SK-N-SH (cell line): ENCODE measurements at regions not wholly inside any gene's neighbourhood (a gene's known extent, or its start where the extent isn't known, plus 50 kb on each side); places are given as distances from the start of the nearest gene placed in this dataset.

ENCODE experiments used
- CTCF ChIA-PET: fragments of 300-600, 350-600 bp; formaldehyde crosslinking; extraction: SDS; loops from one replicate; lab custom pipeline; 2021; lab: Yijun Ruan, JAX
- POLR2A ChIA-PET: fragments of 350-600 bp; sonication (Branson Sonifier 250); formaldehyde crosslinking; extraction: SDS; loops from one replicate; lab custom pipeline; 2020; ENCODE audit warnings: antibody characterized with exemption, inconsistent platforms; lab: Yijun Ruan, JAX
- DNase-seq: peaks from one replicate; pipeline ENCODE4 v3.0.0; 2012
- H2AFZ ChIP-seq: fragments of 200-600 bp; sonication (generic); 2 replicates; pipeline ENCODE4 v1.8.1; 2016; ENCODE audit warnings: antibody characterized with exemption, mild to moderate bottlenecking, low read depth
- H3F3A ChIP-seq: fragments of 200-600 bp; sonication (generic); replicated peaks from 2 replicates; pipeline ENCODE3; 2016; ENCODE audit warnings: antibody characterized with exemption, mild to moderate bottlenecking; ENCODE audit not compliant: insufficient read depth
- H3K27ac ChIP-seq, 2 experiments: fragments of 200-500 bp in 1 of 2; fragments of 200-600 bp in 1 of 2; sonication (Bioruptor generic) in 1 of 2; sonication (generic), shearing (Covaris generic) in 1 of 2; 2 replicates each; pipeline versions ENCODE4 v1.5.1 to v1.6.1; 2014 to 2016; ENCODE audit warnings: low read depth in 2 of 2, inconsistent platforms in 1 of 2, low read length in 1 of 2, mild to moderate bottlenecking in 1 of 2, mixed read lengths in 1 of 2
- H3K27me3 ChIP-seq: fragments of 200-600 bp; sonication (generic), shearing (Covaris generic); 2 replicates; pipeline ENCODE4 v1.6.1; 2016; ENCODE audit warnings: mixed run types; ENCODE audit not compliant: insufficient read depth
- H3K36me3 ChIP-seq, 2 experiments: fragments of 200-500 bp in 1 of 2; fragments of 200-600 bp in 1 of 2; sonication (Bioruptor generic) in 1 of 2; sonication (generic) in 1 of 2; replicated peaks in 1 of 2; 2 replicates each; pipeline versions ENCODE3 to v1.5.1; 2014 to 2016; ENCODE audit warnings: low read length in 1 of 2, mild to moderate bottlenecking in 1 of 2; ENCODE audit not compliant: insufficient read depth in 2 of 2, control insufficient read depth in 1 of 2
- H3K4me1 ChIP-seq, 2 experiments: fragments of 200-500 bp in 1 of 2; fragments of 200-600 bp in 1 of 2; sonication (Bioruptor generic) in 1 of 2; sonication (generic), shearing (Covaris generic) in 1 of 2; 2 replicates each; pipeline versions ENCODE4 v1.5.1 to v1.6.1; 2014 to 2016; ENCODE audit warnings: low read depth in 1 of 2, low read length in 1 of 2, mixed run types in 1 of 2; ENCODE audit not compliant: insufficient read depth in 2 of 2, control insufficient read depth in 1 of 2
- H3K4me2 ChIP-seq: fragments of 200-600 bp; sonication (generic), shearing (Covaris generic); 2 replicates; pipeline ENCODE4 v1.6.1; 2017; ENCODE audit warnings: mixed run types
- H3K4me3 ChIP-seq, 2 experiments: fragments of 200-500 bp in 1 of 2; fragments of 200-600 bp in 1 of 2; sonication (Bioruptor generic) in 1 of 2; sonication (generic), shearing (Covaris generic) in 1 of 2; 2 replicates each; pipeline versions ENCODE4 v1.5.1 to v1.8.1; 2014 to 2016; ENCODE audit warnings: low read depth in 2 of 2, inconsistent platforms in 1 of 2, low read length in 1 of 2, mild to moderate bottlenecking in 1 of 2, mixed read lengths in 1 of 2, moderate library complexity in 1 of 2
- H3K79me2 ChIP-seq: fragments of 200-600 bp; sonication (generic); 2 replicates; pipeline ENCODE4 v1.8.1; 2017; ENCODE audit warnings: mild to moderate bottlenecking; ENCODE audit not compliant: insufficient read depth
- H3K9ac ChIP-seq: fragments of 200-600 bp; sonication (generic); 2 replicates; pipeline ENCODE4 v1.6.1; 2017; ENCODE audit warnings: mixed run types
- H3K9me2 ChIP-seq: fragments of 200-600 bp; sonication (generic); 2 replicates; pipeline ENCODE4 v1.6.1; 2017; ENCODE audit warnings: mixed run types
- H3K9me3 ChIP-seq: fragments of 200-600 bp; sonication (generic); 2 replicates; pipeline ENCODE4 v1.6.1; 2017; ENCODE audit warnings: mixed run types, mild to moderate bottlenecking, moderate library complexity
- H4K20me1 ChIP-seq: fragments of 200-600 bp; sonication (generic); 2 replicates; pipeline ENCODE4 v1.6.1; 2017; ENCODE audit warnings: mild to moderate bottlenecking, mixed run types; ENCODE audit not compliant: insufficient read depth
- ELF1 ChIP-seq: IDR thresholded peaks from 2 replicates; pipeline ENCODE4 v1.4.0; 2012
- FOSL2 ChIP-seq: IDR thresholded peaks from 2 replicates; pipeline ENCODE4 v1.4.0; 2012; ENCODE audit warnings: low read depth, mild to moderate bottlenecking, moderate library complexity, borderline replicate concordance
- FOXJ3 ChIP-seq: sonication (generic); formaldehyde crosslinking; IDR thresholded peaks from 2 replicates; pipeline ENCODE4 v1.5.1; 2020; ENCODE audit warnings: mild to moderate bottlenecking, missing genetic modification reagents
- JUND ChIP-seq: IDR thresholded peaks from 2 replicates; pipeline ENCODE4 v1.4.0; 2012
- MEF2A ChIP-seq: IDR thresholded peaks from 2 replicates; pipeline ENCODE4 v1.4.0; 2012; ENCODE audit warnings: low read depth, borderline replicate concordance
- NFIC ChIP-seq: IDR thresholded peaks from 2 replicates; pipeline ENCODE4 v1.4.0; 2012; ENCODE audit warnings: borderline replicate concordance
- NRF1 ChIP-seq: IDR thresholded peaks from 2 replicates; pipeline ENCODE4 v1.6.1; 2012; ENCODE audit warnings: low read depth, mild to moderate bottlenecking, low read length
- POLR2AphosphoS5 ChIP-seq: IDR thresholded peaks from 2 replicates; pipeline ENCODE4 v1.6.1; 2012; ENCODE audit warnings: low read depth, low read length
- RXRA ChIP-seq: IDR thresholded peaks from 2 replicates; pipeline ENCODE4 v1.4.0; 2012; ENCODE audit warnings: low read depth, mild to moderate bottlenecking, borderline replicate concordance
- SIN3A ChIP-seq: IDR thresholded peaks from 2 replicates; pipeline ENCODE4 v1.6.1; 2012; ENCODE audit warnings: low read depth, mild to moderate bottlenecking, low read length, moderate library complexity, borderline replicate concordance
- TAF1 ChIP-seq: IDR thresholded peaks from 2 replicates; pipeline ENCODE4 v1.6.1; 2012; ENCODE audit warnings: low read depth, mild to moderate bottlenecking, low read length, moderate library complexity, borderline replicate concordance
- WGBS: methylation state at CpG from one replicate; pipeline ENCODE4 v1.1.6; 2017; ENCODE audit warnings: low lambda C conversion rate; 5-methylcytosine and 5-hydroxymethylcytosine counted together
- TF ChIP-seq, protein P1 (sequence below): IDR thresholded peaks from 2 replicates; pipeline ENCODE4; 2012
- TF ChIP-seq, protein P2 (sequence below): IDR thresholded peaks from 2 replicates; pipeline ENCODE4 v1.4.0; 2012; ENCODE audit warnings: low read depth
- TF ChIP-seq, protein P3 (sequence below): IDR thresholded peaks from 2 replicates; pipeline ENCODE4 v1.6.1; 2012; ENCODE audit warnings: mild to moderate bottlenecking, low read depth, low read length, moderate library complexity
- TF ChIP-seq, protein P4 (sequence below): fragments of 200-600 bp; sonication (generic); IDR thresholded peaks from 2 replicates; pipeline ENCODE4 v1.6.1; 2017; ENCODE audit warnings: antibody characterized with exemption, mild to moderate bottlenecking, moderate library complexity
- TF ChIP-seq, protein P5 (sequence below): fragments of 150-350 bp; IDR thresholded peaks from 2 replicates; pipeline ENCODE4 v1.6.1; 2016; ENCODE audit warnings: mild to moderate bottlenecking, low read depth, low read length
- TF ChIP-seq, protein P6 (sequence below): fragments of 150-350 bp; IDR thresholded peaks from 2 replicates; pipeline ENCODE4 v1.6.1; 2017; ENCODE audit warnings: antibody characterized with exemption, low read length, low read depth, borderline replicate concordance

DNA sequence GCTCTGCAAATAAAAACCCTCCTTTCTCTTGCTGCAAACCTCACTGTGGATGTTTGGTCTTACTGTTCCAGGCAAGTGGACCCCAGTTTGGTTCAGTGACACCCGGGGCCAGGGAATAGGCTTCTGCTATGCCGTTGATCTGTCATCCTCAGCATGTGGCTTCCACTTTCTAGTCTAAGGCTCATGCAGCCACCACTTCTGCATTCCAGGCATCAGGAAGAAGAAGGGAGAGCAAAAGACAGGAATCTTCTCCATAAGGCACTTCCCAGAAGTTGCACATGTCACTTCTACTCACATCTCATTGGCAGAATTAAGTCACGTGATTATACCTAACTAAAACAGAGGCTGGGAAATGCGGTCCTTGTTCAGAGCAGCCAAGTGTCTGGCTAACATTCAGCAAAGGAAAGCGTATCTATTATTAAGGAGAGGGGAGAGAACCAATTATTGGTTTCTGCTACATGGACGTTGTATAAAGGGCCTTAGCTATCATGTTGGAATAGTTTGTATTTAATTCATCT, 173.6 kb upstream of the PFN2 start:
- Histone ChIP-seq H3K4me1 (peaks cover 6 to 14% of the 10 kb centered on the region in 2 experiments; a peak in 2 of 4 replicates), H3K36me3 (no peaks in the 10 kb centered on the region), H2AFZ (no peak overlapping the region)

DNA sequence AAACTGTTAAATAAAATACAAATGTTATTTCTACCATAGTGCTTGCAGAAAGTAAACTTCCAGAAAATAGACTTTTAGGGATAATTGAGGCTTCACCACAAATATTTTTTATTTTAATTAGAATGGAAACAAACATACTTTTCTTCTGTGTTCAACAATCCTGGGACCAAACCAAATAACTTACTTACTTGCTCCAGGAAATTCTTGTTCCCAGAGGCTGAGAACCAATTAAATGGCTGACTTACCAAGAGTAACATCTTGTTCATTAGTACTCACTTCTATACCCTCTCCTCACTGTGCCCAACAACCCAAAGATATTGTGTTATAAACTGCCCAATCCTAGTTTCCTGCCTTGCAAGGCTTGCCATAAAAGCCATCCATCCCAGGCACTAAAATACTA, 172.2 kb upstream of the PFN2 start:
- H3K27me3 ChIP-seq = no peaks in the 10 kb centered on the region
- no peaks in the 10 kb centered on the region for H4K20me1 ChIP-seq
- CTCF ChIA-PET = no interaction called here
- no peak overlapping the region for H3K27ac ChIP-seq
- no peaks in the 10 kb centered on the region for H3K36me3 ChIP-seq
- no peak overlapping the region for H3K9ac ChIP-seq
- POLR2A ChIA-PET = no interaction called here
- TF ChIP-seq NFIC = no peak
- TF ChIP-seq FOSL2 = no peak
- TF ChIP-seq MEF2A = no peak
- TF ChIP-seq, protein P1, sequence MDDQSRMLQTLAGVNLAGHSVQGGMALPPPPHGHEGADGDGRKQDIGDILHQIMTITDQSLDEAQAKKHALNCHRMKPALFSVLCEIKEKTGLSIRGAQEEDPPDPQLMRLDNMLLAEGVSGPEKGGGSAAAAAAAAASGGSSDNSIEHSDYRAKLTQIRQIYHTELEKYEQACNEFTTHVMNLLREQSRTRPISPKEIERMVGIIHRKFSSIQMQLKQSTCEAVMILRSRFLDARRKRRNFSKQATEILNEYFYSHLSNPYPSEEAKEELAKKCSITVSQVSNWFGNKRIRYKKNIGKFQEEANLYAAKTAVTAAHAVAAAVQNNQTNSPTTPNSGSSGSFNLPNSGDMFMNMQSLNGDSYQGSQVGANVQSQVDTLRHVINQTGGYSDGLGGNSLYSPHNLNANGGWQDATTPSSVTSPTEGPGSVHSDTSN = no peak
- no peak for TF ChIP-seq RXRA
- TF ChIP-seq TAF1 = no peak
- TF ChIP-seq FOXJ3 (CRISPR knock-in tag) = no peak
- no peak for TF ChIP-seq ELF1
- TF ChIP-seq, protein P2, sequence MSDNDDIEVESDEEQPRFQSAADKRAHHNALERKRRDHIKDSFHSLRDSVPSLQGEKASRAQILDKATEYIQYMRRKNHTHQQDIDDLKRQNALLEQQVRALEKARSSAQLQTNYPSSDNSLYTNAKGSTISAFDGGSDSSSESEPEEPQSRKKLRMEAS = no peak
- no peak for TF ChIP-seq NRF1
- no peak for TF ChIP-seq JUND
- no peak for TF ChIP-seq POLR2AphosphoS5
- TF ChIP-seq, protein P3, sequence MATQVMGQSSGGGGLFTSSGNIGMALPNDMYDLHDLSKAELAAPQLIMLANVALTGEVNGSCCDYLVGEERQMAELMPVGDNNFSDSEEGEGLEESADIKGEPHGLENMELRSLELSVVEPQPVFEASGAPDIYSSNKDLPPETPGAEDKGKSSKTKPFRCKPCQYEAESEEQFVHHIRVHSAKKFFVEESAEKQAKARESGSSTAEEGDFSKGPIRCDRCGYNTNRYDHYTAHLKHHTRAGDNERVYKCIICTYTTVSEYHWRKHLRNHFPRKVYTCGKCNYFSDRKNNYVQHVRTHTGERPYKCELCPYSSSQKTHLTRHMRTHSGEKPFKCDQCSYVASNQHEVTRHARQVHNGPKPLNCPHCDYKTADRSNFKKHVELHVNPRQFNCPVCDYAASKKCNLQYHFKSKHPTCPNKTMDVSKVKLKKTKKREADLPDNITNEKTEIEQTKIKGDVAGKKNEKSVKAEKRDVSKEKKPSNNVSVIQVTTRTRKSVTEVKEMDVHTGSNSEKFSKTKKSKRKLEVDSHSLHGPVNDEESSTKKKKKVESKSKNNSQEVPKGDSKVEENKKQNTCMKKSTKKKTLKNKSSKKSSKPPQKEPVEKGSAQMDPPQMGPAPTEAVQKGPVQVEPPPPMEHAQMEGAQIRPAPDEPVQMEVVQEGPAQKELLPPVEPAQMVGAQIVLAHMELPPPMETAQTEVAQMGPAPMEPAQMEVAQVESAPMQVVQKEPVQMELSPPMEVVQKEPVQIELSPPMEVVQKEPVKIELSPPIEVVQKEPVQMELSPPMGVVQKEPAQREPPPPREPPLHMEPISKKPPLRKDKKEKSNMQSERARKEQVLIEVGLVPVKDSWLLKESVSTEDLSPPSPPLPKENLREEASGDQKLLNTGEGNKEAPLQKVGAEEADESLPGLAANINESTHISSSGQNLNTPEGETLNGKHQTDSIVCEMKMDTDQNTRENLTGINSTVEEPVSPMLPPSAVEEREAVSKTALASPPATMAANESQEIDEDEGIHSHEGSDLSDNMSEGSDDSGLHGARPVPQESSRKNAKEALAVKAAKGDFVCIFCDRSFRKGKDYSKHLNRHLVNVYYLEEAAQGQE = no peak
- TF ChIP-seq, protein P4, sequence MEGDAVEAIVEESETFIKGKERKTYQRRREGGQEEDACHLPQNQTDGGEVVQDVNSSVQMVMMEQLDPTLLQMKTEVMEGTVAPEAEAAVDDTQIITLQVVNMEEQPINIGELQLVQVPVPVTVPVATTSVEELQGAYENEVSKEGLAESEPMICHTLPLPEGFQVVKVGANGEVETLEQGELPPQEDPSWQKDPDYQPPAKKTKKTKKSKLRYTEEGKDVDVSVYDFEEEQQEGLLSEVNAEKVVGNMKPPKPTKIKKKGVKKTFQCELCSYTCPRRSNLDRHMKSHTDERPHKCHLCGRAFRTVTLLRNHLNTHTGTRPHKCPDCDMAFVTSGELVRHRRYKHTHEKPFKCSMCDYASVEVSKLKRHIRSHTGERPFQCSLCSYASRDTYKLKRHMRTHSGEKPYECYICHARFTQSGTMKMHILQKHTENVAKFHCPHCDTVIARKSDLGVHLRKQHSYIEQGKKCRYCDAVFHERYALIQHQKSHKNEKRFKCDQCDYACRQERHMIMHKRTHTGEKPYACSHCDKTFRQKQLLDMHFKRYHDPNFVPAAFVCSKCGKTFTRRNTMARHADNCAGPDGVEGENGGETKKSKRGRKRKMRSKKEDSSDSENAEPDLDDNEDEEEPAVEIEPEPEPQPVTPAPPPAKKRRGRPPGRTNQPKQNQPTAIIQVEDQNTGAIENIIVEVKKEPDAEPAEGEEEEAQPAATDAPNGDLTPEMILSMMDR = no peak
- TF ChIP-seq, protein P5, sequence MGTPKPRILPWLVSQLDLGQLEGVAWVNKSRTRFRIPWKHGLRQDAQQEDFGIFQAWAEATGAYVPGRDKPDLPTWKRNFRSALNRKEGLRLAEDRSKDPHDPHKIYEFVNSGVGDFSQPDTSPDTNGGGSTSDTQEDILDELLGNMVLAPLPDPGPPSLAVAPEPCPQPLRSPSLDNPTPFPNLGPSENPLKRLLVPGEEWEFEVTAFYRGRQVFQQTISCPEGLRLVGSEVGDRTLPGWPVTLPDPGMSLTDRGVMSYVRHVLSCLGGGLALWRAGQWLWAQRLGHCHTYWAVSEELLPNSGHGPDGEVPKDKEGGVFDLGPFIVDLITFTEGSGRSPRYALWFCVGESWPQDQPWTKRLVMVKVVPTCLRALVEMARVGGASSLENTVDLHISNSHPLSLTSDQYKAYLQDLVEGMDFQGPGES = no peak
- no peak for TF ChIP-seq SIN3A
- TF ChIP-seq, all 33 proteins: peak for 0
- H2AFZ ChIP-seq = peak overlapping the region; percentile 57; the same call in 1 of the 2 replicates
- no peak for DNase-seq
- peaks cover 10% of the 10 kb centered on the region for H3F3A ChIP-seq
- no peaks in the 10 kb centered on the region for H3K9me2 ChIP-seq
- no peak overlapping the region for H3K4me3 ChIP-seq
- no peaks in the 10 kb centered on the region for H3K9me3 ChIP-seq
- peaks cover 6 to 7% of the 10 kb centered on the region in 2 experiments; a peak in 2 of 4 replicates for H3K4me1 ChIP-seq
- no peaks in the 10 kb centered on the region for H3K79me2 ChIP-seq
- H3K4me2 ChIP-seq = no peak overlapping the region

More for the DNA sequence above, 173.6 kb upstream of the PFN2 start:
- TF ChIP-seq, protein P6, sequence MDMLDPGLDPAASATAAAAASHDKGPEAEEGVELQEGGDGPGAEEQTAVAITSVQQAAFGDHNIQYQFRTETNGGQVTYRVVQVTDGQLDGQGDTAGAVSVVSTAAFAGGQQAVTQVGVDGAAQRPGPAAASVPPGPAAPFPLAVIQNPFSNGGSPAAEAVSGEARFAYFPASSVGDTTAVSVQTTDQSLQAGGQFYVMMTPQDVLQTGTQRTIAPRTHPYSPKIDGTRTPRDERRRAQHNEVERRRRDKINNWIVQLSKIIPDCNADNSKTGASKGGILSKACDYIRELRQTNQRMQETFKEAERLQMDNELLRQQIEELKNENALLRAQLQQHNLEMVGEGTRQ = no peak
- TF ChIP-seq, all 33 proteins: peak for 0
- ChIA-PET CTCF (interaction anchor here (1.0 kb wide), 1 partner anchor 15 kb away, joined by 3 read pairs; no protein-coding TSS in a partner anchor), POLR2A (no interaction called here)
- Histone ChIP-seq H3K27me3 (no peaks in the 10 kb centered on the region), H3K4me3 (no peak overlapping the region), H3K27ac (no peak overlapping the region), H3K4me2 (no peak overlapping the region), H3K9me3 (no peaks in the 10 kb centered on the region), H3F3A (peaks cover 16% of the 10 kb centered on the region), H3K9ac (no peak overlapping the region), H4K20me1 (no peaks in the 10 kb centered on the region), H3K79me2 (no peaks in the 10 kb centered on the region), H3K9me2 (no peaks in the 10 kb centered on the region)
- 74% methylated on average over 6 of the region's 6 CpGs for WGBS
- no peak for DNase-seq
